ENCODE measurements at regions not wholly inside any gene's neighbourhood (a gene's known extent, or its start where the extent isn't known, plus 50 kb on each side); places are given as distances from the start of the nearest gene placed in this dataset.

GRCh38 chr4:142952821-142953580 lies 106.9 kb upstream of the INPP4B start:
- H3K4me3 Mint-ChIP-seq (ENCODE audit: unreplicated experiment), result no peak overlapping the region
- no peak for TF ChIP-seq CTCF (IDR thresholded peaks at IDR 0.05; ENCODE audit: partially characterized antibody, unreplicated experiment)
- H3K9me3 Mint-ChIP-seq (ENCODE audit: unreplicated experiment), result no peaks in the 10 kb centered on the region
- no peak for DNase-seq
- H3K27me3 Mint-ChIP-seq (ENCODE audit: unreplicated experiment), result no peaks in the 10 kb centered on the region
- no peaks in the 10 kb centered on the region for H3K36me3 Mint-ChIP-seq (ENCODE audit: unreplicated experiment)
- H3K4me1 Mint-ChIP-seq (ENCODE audit: low read depth, unreplicated experiment), result no peaks in the 10 kb centered on the region
- no peak overlapping the region for H3K27ac Mint-ChIP-seq (ENCODE audit: unreplicated experiment)

GRCh38 chr4:142954415-142954814 lies 108.3 kb upstream of the INPP4B start:
- no peaks in the 10 kb centered on the region for H3K36me3 Mint-ChIP-seq (ENCODE audit: unreplicated experiment)
- H3K27me3 Mint-ChIP-seq (ENCODE audit: unreplicated experiment), result no peaks in the 10 kb centered on the region
- no peaks in the 10 kb centered on the region for H3K4me1 Mint-ChIP-seq (ENCODE audit: low read depth, unreplicated experiment)
- H3K27ac Mint-ChIP-seq (ENCODE audit: unreplicated experiment), result no peak overlapping the region
- H3K9me3 Mint-ChIP-seq (ENCODE audit: unreplicated experiment), result no peaks in the 10 kb centered on the region
- no peak for TF ChIP-seq CTCF (IDR thresholded peaks at IDR 0.05; ENCODE audit: partially characterized antibody, unreplicated experiment)
- no peak for DNase-seq
- no peak overlapping the region for H3K4me3 Mint-ChIP-seq (ENCODE audit: unreplicated experiment)

- H3K9me3 Mint-ChIP-seq (ENCODE audit: unreplicated experiment), result no peaks in the 10 kb centered on the region
- no peaks in the 10 kb centered on the region for H3K36me3 Mint-ChIP-seq (ENCODE audit: unreplicated experiment)
- no peak overlapping the region for H3K27ac Mint-ChIP-seq (ENCODE audit: unreplicated experiment)
- H3K27me3 Mint-ChIP-seq (ENCODE audit: unreplicated experiment), result no peaks in the 10 kb centered on the region
- TF ChIP-seq CTCF (IDR thresholded peaks at IDR 0.05; ENCODE audit: partially characterized antibody, unreplicated experiment), result no peak
- no peak overlapping the region for H3K4me3 Mint-ChIP-seq (ENCODE audit: unreplicated experiment)
- DNase-seq, result no peak
- H3K4me1 Mint-ChIP-seq (ENCODE audit: low read depth, unreplicated experiment), result no peaks in the 10 kb centered on the region
Observed at GRCh38 chr4:142955501-142955900, 109.4 kb upstream of the INPP4B start.

- DNase-seq, result no peak
- Mint-ChIP-seq H3K4me1 (ENCODE audit: low read depth, unreplicated experiment) (no peaks in the 10 kb centered on the region), H3K36me3 (ENCODE audit: unreplicated experiment) (no peaks in the 10 kb centered on the region), H3K4me3 (ENCODE audit: unreplicated experiment) (no peak overlapping the region), H3K9me3 (ENCODE audit: unreplicated experiment) (no peaks in the 10 kb centered on the region), H3K27ac (ENCODE audit: unreplicated experiment) (no peak overlapping the region), H3K27me3 (ENCODE audit: unreplicated experiment) (no peaks in the 10 kb centered on the region)
- no peak for TF ChIP-seq CTCF (IDR thresholded peaks at IDR 0.05; ENCODE audit: partially characterized antibody, unreplicated experiment)
Observed at GRCh38 chr4:142959173-142959572, 113.1 kb upstream of the INPP4B start.

GRCh38 chr4:142960126-142960525 lies 114.0 kb upstream of the INPP4B start:
- TF ChIP-seq CTCF (IDR thresholded peaks at IDR 0.05; ENCODE audit: partially characterized antibody, unreplicated experiment), result no peak
- no peaks in the 10 kb centered on the region for H3K4me1 Mint-ChIP-seq (ENCODE audit: low read depth, unreplicated experiment)
- no peaks in the 10 kb centered on the region for H3K36me3 Mint-ChIP-seq (ENCODE audit: unreplicated experiment)
- DNase-seq, result no peak
- no peak overlapping the region for H3K27ac Mint-ChIP-seq (ENCODE audit: unreplicated experiment)
- no peak overlapping the region for H3K4me3 Mint-ChIP-seq (ENCODE audit: unreplicated experiment)
- no peaks in the 10 kb centered on the region for H3K9me3 Mint-ChIP-seq (ENCODE audit: unreplicated experiment)
- H3K27me3 Mint-ChIP-seq (ENCODE audit: unreplicated experiment), result no peaks in the 10 kb centered on the region

Data from glutamatergic neuron (in vitro differentiated cells).